Tibial artery (tissue), 4 donors: ENCODE measurements at regions not wholly inside any gene's neighbourhood (a gene's known extent, or its start where the extent isn't known, plus 50 kb on each side); places are given as distances from the start of the nearest gene placed in this dataset.

ENCODE experiments used
- DNase-seq, 2 donors: peaks; one replicate each; pipeline ENCODE4 v3.0.0-alpha.2; 2019
- H3K27ac ChIP-seq, 2 donors: fragments of 200-600 bp; sonication (generic) in 1 of 2; 1 replicate in 1 of 2; 2 replicates in 1 of 2; pipeline ENCODE4 v1.5.1; 2018 to 2019; ENCODE audit warnings: mild to moderate bottlenecking in 1 of 2
- H3K27me3 ChIP-seq, 2 donors: fragments of 200-600 bp; sonication (generic) in 1 of 2; one replicate each; pipeline versions ENCODE4 v1.5.1 to v1.6.0; 2016 to 2019
- H3K36me3 ChIP-seq, 3 donors: fragments of 200-600 bp; sonication (generic) in 2 of 3; one replicate each; pipeline ENCODE4 v1.5.1; 2016 to 2019; ENCODE audit warnings: mild to moderate bottlenecking in 2 of 3
- H3K4me1 ChIP-seq, 4 donors: fragments of 200-600 bp; sonication (generic) in 2 of 4; 1 replicate in 3 of 4; 2 replicates in 1 of 4; pipeline ENCODE4 v1.5.1; 2016 to 2019
- H3K4me3 ChIP-seq, 2 donors: fragments of 200-600 bp; sonication (generic) in 1 of 2; 1 replicate in 1 of 2; 2 replicates in 1 of 2; pipeline ENCODE4 v1.5.1; 2018 to 2019; ENCODE audit warnings: mild to moderate bottlenecking in 2 of 2
- H3K9me3 ChIP-seq, 3 donors: fragments of 200-600 bp; sonication (generic) in 1 of 3; one replicate each; pipeline ENCODE4 v1.5.1; 2016 to 2019
- CTCF ChIP-seq, 2 experiments: fragments of 200-600 bp in 1 of 2; fragments of 450-650 bp in 1 of 2; IDR thresholded peaks; one replicate each; pipeline ENCODE4 v1.5.1; 2017 to 2019; ENCODE audit warnings: antibody characterized with exemption in 2 of 2, mild to moderate bottlenecking in 1 of 2, moderate library complexity in 1 of 2
- intact Hi-C: fragments of 100-400 bp; cut with DNase I; formaldehyde crosslinking; loops from one replicate; pipeline ENCODE4 v1.15.0; 2023; ENCODE audit warnings: low total_unique reads

- TF ChIP-seq CTCF (IDR thresholded peaks at IDR 0.05) = no peak
- no peak for DNase-seq
Observed at GRCh38 chr13:84923831-84924230, 875.4 kb downstream of the SLITRK6 start.

GRCh38 chr13:84917252-84917878, 881.9 kb downstream of the SLITRK6 start:
- intact Hi-C loops = no loop called here
- no peak for DNase-seq
- no peak for TF ChIP-seq CTCF (IDR thresholded peaks at IDR 0.05)
- Histone ChIP-seq H3K9me3 (no peaks in the 10 kb centered on the region), H3K27me3 (no peaks in the 10 kb centered on the region), H3K27ac (no peak overlapping the region), H3K36me3 (no peaks in the 10 kb centered on the region), H3K4me1 (no peaks in the 10 kb centered on the region), H3K4me3 (no peak overlapping the region)

More at GRCh38 chr13:84923831-84924230, 875.4 kb downstream of the SLITRK6 start:
- intact Hi-C loops = no loop called here
- Histone ChIP-seq H3K9me3 (no peaks in the 10 kb centered on the region), H3K4me1 (no peaks in the 10 kb centered on the region), H3K4me3 (no peak overlapping the region), H3K27me3 (no peaks in the 10 kb centered on the region), H3K36me3 (no peaks in the 10 kb centered on the region), H3K27ac (no peak overlapping the region)

GRCh38 chr13:84912720-84913119, 886.5 kb downstream of the SLITRK6 start:
- intact Hi-C loops = no loop called here
- DNase-seq = no peak

GRCh38 chr13:84910423-84910822, 888.8 kb downstream of the SLITRK6 start:
- no peaks in the 10 kb centered on the region for H3K27me3 ChIP-seq
- intact Hi-C loops = no loop called here
- H3K9me3 ChIP-seq = no peaks in the 10 kb centered on the region
- no peaks in the 10 kb centered on the region for H3K4me1 ChIP-seq
- DNase-seq = no peak
- TF ChIP-seq CTCF (IDR thresholded peaks at IDR 0.05) = no peak
- no peaks in the 10 kb centered on the region for H3K36me3 ChIP-seq
- H3K4me3 ChIP-seq = no peak overlapping the region
- H3K27ac ChIP-seq = no peak overlapping the region

More at GRCh38 chr13:84912720-84913119, 886.5 kb downstream of the SLITRK6 start:
- Histone ChIP-seq H3K27ac (no peak overlapping the region), H3K27me3 (no peaks in the 10 kb centered on the region), H3K9me3 (no peaks in the 10 kb centered on the region), H3K4me1 (no peaks in the 10 kb centered on the region), H3K36me3 (no peaks in the 10 kb centered on the region), H3K4me3 (no peak overlapping the region)
- no peak for TF ChIP-seq CTCF (IDR thresholded peaks at IDR 0.05)

- Histone ChIP-seq H3K36me3 (no peaks in the 10 kb centered on the region), H3K4me1 (no peaks in the 10 kb centered on the region), H3K27me3 (no peaks in the 10 kb centered on the region), H3K4me3 (no peak overlapping the region), H3K27ac (no peak overlapping the region), H3K9me3 (no peaks in the 10 kb centered on the region)
- intact Hi-C loops = no loop called here
- no peak for TF ChIP-seq CTCF (IDR thresholded peaks at IDR 0.05)
- DNase-seq = no peak
Observed at GRCh38 chr13:84903391-84903790, 895.8 kb downstream of the SLITRK6 start.

GRCh38 chr13:84902243-84902642, 897.0 kb downstream of the SLITRK6 start:
- H3K36me3 ChIP-seq = no peaks in the 10 kb centered on the region
- intact Hi-C loops = no loop called here

More at GRCh38 chr13:84902243-84902642, 897.0 kb downstream of the SLITRK6 start:
- Histone ChIP-seq H3K4me1 (no peaks in the 10 kb centered on the region), H3K27me3 (no peaks in the 10 kb centered on the region), H3K9me3 (no peaks in the 10 kb centered on the region), H3K27ac (no peak overlapping the region), H3K4me3 (no peak overlapping the region)
- no peak for TF ChIP-seq CTCF (IDR thresholded peaks at IDR 0.05)
- no peak for DNase-seq
